ENCODE measurements at regions not wholly inside any gene's neighbourhood (a gene's known extent, or its start where the extent isn't known, plus 50 kb on each side); places are given as distances from the start of the nearest gene placed in this dataset.

GRCh38 chr7:83212883-83213282 lies 50.2 kb upstream of the PCLO start:
- TF ChIP-seq ZNF607 (CRISPR knock-in tag; IDR thresholded peaks at IDR 0.05; ENCODE audit: borderline replicate concordance) (no peak), MTF1 (CRISPR knock-in tag; IDR thresholded peaks at IDR 0.05) (no peak), CTCF (CRISPR knock-in tag; IDR thresholded peaks at IDR 0.05) (no peak)

All from HepG2 (cell line).